ENCODE measurements at regions not wholly inside any gene's neighbourhood (a gene's known extent, or its start where the extent isn't known, plus 50 kb on each side); places are given as distances from the start of the nearest gene placed in this dataset.

GRCh38 chr12:126228936-126229335, 1163.7 kb downstream of the AACS start:
- DNase-seq (ENCODE audit: low read depth), result no peak
- TF ChIP-seq, protein P1, sequence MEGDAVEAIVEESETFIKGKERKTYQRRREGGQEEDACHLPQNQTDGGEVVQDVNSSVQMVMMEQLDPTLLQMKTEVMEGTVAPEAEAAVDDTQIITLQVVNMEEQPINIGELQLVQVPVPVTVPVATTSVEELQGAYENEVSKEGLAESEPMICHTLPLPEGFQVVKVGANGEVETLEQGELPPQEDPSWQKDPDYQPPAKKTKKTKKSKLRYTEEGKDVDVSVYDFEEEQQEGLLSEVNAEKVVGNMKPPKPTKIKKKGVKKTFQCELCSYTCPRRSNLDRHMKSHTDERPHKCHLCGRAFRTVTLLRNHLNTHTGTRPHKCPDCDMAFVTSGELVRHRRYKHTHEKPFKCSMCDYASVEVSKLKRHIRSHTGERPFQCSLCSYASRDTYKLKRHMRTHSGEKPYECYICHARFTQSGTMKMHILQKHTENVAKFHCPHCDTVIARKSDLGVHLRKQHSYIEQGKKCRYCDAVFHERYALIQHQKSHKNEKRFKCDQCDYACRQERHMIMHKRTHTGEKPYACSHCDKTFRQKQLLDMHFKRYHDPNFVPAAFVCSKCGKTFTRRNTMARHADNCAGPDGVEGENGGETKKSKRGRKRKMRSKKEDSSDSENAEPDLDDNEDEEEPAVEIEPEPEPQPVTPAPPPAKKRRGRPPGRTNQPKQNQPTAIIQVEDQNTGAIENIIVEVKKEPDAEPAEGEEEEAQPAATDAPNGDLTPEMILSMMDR (IDR thresholded peaks at IDR 0.05; ENCODE audit: insufficient read depth, low read depth, low read length), result no peak
- no peak overlapping the region for H3K4me3 ChIP-seq (ENCODE audit: low read depth, low read length)

GRCh38 chr12:126232711-126233110, 1167.5 kb downstream of the AACS start:
- H3K4me3 ChIP-seq (ENCODE audit: low read depth, low read length), result no peak overlapping the region
- TF ChIP-seq, protein P1 (IDR thresholded peaks at IDR 0.05; ENCODE audit: insufficient read depth, low read depth, low read length), result no peak
- no peak for DNase-seq (ENCODE audit: low read depth)

- no peak for DNase-seq (ENCODE audit: low read depth)
- TF ChIP-seq, protein P1 (IDR thresholded peaks at IDR 0.05; ENCODE audit: insufficient read depth, low read depth, low read length), result no peak
- H3K4me3 ChIP-seq (ENCODE audit: low read depth, low read length), result no peak overlapping the region
Measured at GRCh38 chr12:126233625-126234024, 1168.4 kb downstream of the AACS start.

DNA sequence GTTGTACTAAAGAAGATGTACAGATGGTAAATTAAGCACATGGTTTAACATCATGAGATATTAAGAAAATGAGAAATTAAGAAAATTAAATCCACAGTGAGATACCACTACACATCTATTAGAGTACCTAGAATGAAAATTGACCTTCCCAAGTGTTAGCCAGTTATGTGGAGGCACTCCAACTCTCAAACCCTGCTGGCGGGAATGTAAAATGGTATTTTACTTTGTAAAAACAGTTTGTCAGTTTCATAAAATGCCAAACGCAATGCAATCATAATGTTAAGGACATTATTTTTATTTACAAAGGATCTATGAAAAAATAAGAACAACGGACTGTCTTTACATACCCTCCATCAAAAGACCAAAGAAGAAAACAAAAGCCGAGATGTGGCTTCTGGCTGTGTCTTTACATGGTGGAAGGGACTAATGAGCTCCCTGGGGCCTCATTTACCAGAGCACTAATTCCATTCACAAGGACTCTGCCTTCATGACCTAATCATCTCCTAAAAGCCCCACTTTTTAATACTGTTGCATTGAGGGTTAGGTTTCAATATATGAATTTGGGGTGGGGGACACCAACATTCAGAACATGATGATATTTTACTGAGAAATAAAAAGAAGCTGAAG, 1178.7 kb downstream of the AACS start:
- TF ChIP-seq, protein P1 (IDR thresholded peaks at IDR 0.05; ENCODE audit: insufficient read depth, low read depth, low read length), result no peak
- no peak for DNase-seq (ENCODE audit: low read depth)
- H3K4me3 ChIP-seq (ENCODE audit: low read depth, low read length), result no peak overlapping the region

GRCh38 chr12:126247936-126248335, 1182.7 kb downstream of the AACS start:
- no peak for DNase-seq (ENCODE audit: low read depth)
- H3K4me3 ChIP-seq (ENCODE audit: low read depth, low read length), result no peak overlapping the region
- TF ChIP-seq, protein P1 (IDR thresholded peaks at IDR 0.05; ENCODE audit: insufficient read depth, low read depth, low read length), result no peak

- DNase-seq (ENCODE audit: low read depth), result no peak
- TF ChIP-seq, protein P1 (IDR thresholded peaks at IDR 0.05; ENCODE audit: insufficient read depth, low read depth, low read length), result no peak
- H3K4me3 ChIP-seq (ENCODE audit: low read depth, low read length), result no peak overlapping the region
Measured at GRCh38 chr12:126248871-126249403, 1183.7 kb downstream of the AACS start.

DNA sequence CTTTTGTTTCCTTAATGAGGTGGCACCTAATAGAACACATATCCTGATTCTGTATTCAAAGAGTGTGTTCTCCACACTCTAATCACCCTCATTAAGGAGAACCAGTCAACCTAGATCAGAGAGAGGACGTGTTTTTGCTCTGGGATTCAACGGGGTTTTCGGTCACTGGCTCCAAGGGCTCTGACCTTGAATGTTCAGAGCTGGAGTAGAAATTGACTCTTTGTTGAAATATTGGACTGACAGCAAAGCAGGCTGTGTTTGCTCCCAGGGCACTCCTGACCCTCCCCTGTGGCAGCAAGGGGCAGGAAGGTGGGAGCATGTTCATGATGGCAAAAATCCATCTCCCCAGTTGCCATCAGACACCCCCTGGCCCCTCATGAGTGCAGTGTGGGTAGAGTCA, 1193.0 kb downstream of the AACS start:
- TF ChIP-seq, protein P1 (IDR thresholded peaks at IDR 0.05; ENCODE audit: insufficient read depth, low read depth, low read length), result no peak
- DNase-seq (ENCODE audit: low read depth), result no peak
- H3K4me3 ChIP-seq (ENCODE audit: low read depth, low read length), result no peak overlapping the region
